H1 (cell line): ENCODE measurements at regions not wholly inside any gene's neighbourhood (a gene's known extent, or its start where the extent isn't known, plus 50 kb on each side); places are given as distances from the start of the nearest gene placed in this dataset.

Experiments
- CTCF ChIA-PET: fragments of 300-600 bp; sonication (Branson Sonifier 250); formaldehyde crosslinking; loops from one replicate; lab custom pipeline; 2021; ENCODE audit not compliant: partially characterized antibody; lab: Charles Lee
- POLR2A ChIA-PET: fragments of 300-600 bp; sonication (Branson Sonifier 250); formaldehyde crosslinking; loops from one replicate; lab custom pipeline; 2021; ENCODE audit warnings: inconsistent platforms; ENCODE audit not compliant: partially characterized antibody; lab: Charles Lee
- DNase-seq, 2 experiments: peaks; one replicate each; pipeline versions ENCODE4 v3.0.0 to v3.0.0-alpha.2; 2010 to 2022; ENCODE audit warnings: low spot score in 2 of 2, low read depth in 1 of 2, mixed read lengths in 1 of 2
- FAIRE-seq: peaks from 2 replicates; lab custom pipeline; 2011; peaks lifted over from hg19 to GRCh38; lab: Jason Lieb, UNC
- H2AFZ ChIP-seq: 2 replicates; pipeline ENCODE4 v1.8.1; 2012; ENCODE audit warnings: low read length, inconsistent platforms
- H2AK5ac ChIP-seq: 2 replicates; pipeline ENCODE4 v1.6.1; 2013; ENCODE audit warnings: low read depth, low read length
- H2BK120ac ChIP-seq: replicated peaks from 2 replicates; pipeline ENCODE3; 2013; ENCODE audit warnings: low read depth, low read length, inconsistent platforms
- H2BK12ac ChIP-seq: 2 replicates; pipeline ENCODE4 v1.6.1; 2013; ENCODE audit warnings: low read depth, low read length
- H2BK15ac ChIP-seq: 2 replicates; pipeline ENCODE4 v1.6.1; 2013; ENCODE audit warnings: low read length
- H2BK20ac ChIP-seq: 2 replicates; pipeline ENCODE4 v1.6.1; 2013; ENCODE audit warnings: low read length
- H2BK5ac ChIP-seq: 2 replicates; pipeline ENCODE4 v1.6.1; 2013; ENCODE audit warnings: low read depth, low read length
- H3K14ac ChIP-seq: 2 replicates; pipeline ENCODE4 v1.6.1; 2013; ENCODE audit warnings: inconsistent platforms; ENCODE audit not compliant: insufficient read length
- H3K18ac ChIP-seq: 2 replicates; pipeline ENCODE4 v1.6.1; 2013; ENCODE audit warnings: low read length; ENCODE audit errors: extremely low read depth
- H3K23ac ChIP-seq: 2 replicates; pipeline ENCODE4 v1.6.1; 2013; ENCODE audit warnings: inconsistent platforms; ENCODE audit not compliant: insufficient read length
- H3K23me2 ChIP-seq: 2 replicates; pipeline ENCODE4 v1.6.1; 2013; ENCODE audit warnings: low read depth, low read length
- H3K27ac ChIP-seq: 2 replicates; pipeline ENCODE4 v1.6.1; 2011; ENCODE audit warnings: low read depth, low read length, inconsistent platforms
- H3K27me3 ChIP-seq, 4 experiments: replicated peaks in 1 of 4; 1 replicate in 1 of 4; 2 replicates in 3 of 4; pipeline versions ENCODE4 v1.6.1 to v1.8.1; 2011 to 2013; ENCODE audit warnings: low read length in 3 of 4, mild to moderate bottlenecking in 3 of 4, inconsistent platforms in 2 of 4, mixed read lengths in 2 of 4, moderate library complexity in 1 of 4; ENCODE audit not compliant: control insufficient read depth in 3 of 4, insufficient read depth in 3 of 4; ENCODE audit errors: extremely low read depth in 1 of 4
- H3K36me3 ChIP-seq, 4 experiments: 2 replicates each; pipeline versions ENCODE4 v1.6.1 to v1.8.1; 2011 to 2013; ENCODE audit warnings: mild to moderate bottlenecking in 4 of 4, low read length in 3 of 4, moderate library complexity in 2 of 4, control low read depth in 1 of 4, inconsistent platforms in 1 of 4; ENCODE audit not compliant: insufficient read depth in 4 of 4, control insufficient read depth in 2 of 4
- H3K4ac ChIP-seq: replicated peaks from 2 replicates; pipeline ENCODE3; 2013; ENCODE audit warnings: low read length, low read depth, mixed read lengths, inconsistent platforms; ENCODE audit not compliant: insufficient read length
- H3K4me1 ChIP-seq, 4 experiments: replicated peaks in 1 of 4; 1 replicate in 1 of 4; 2 replicates in 3 of 4; pipeline versions ENCODE4 v1.6.1 to v1.8.1; 2011 to 2013; ENCODE audit warnings: low read length in 3 of 4, inconsistent platforms in 2 of 4, mixed read lengths in 1 of 4; ENCODE audit not compliant: insufficient read depth in 4 of 4, control insufficient read depth in 3 of 4
- H3K4me2 ChIP-seq, 2 experiments: 2 replicates each; pipeline versions ENCODE4 v1.6.1 to v1.8.1; 2011 to 2013; ENCODE audit warnings: low read depth in 2 of 2, low read length in 2 of 2, control low read depth in 1 of 2, inconsistent platforms in 1 of 2, mild to moderate bottlenecking in 1 of 2; ENCODE audit not compliant: insufficient read depth in 1 of 2
- H3K4me3 ChIP-seq, 4 experiments: fragments of 200-600, 300-600 bp in 1 of 4; sonication (generic), shearing (Covaris generic), sonication (Bioruptor Twin) in 1 of 4; 2 replicates each; pipeline versions ENCODE4 v1.5.1 to v1.8.1; 2011 to 2016; ENCODE audit warnings: low read length in 4 of 4, low read depth in 3 of 4, control low read depth in 2 of 4, inconsistent platforms in 2 of 4, mild to moderate bottlenecking in 2 of 4, mixed read lengths in 1 of 4, moderate library complexity in 1 of 4; ENCODE audit not compliant: insufficient read depth in 2 of 4; ENCODE audit errors: extremely low read depth in 1 of 4
- H3K56ac ChIP-seq: replicated peaks from 2 replicates; pipeline ENCODE3; 2013; ENCODE audit warnings: low read depth, mild to moderate bottlenecking, mixed read lengths, low read length, inconsistent platforms; ENCODE audit not compliant: insufficient read length
- H3K79me1 ChIP-seq: 2 replicates; pipeline ENCODE4 v1.6.1; 2013; ENCODE audit warnings: low read depth, low read length, control low read depth
- H3K79me2 ChIP-seq, 2 experiments: 2 replicates each; pipeline versions ENCODE4 v1.6.1 to v1.8.1; 2012 to 2013; ENCODE audit warnings: low read length in 2 of 2, mild to moderate bottlenecking in 2 of 2, inconsistent platforms in 1 of 2; ENCODE audit not compliant: insufficient read depth in 2 of 2, control insufficient read depth in 1 of 2
- H3K9ac ChIP-seq, 4 experiments: replicated peaks in 1 of 4; 1 replicate in 1 of 4; 2 replicates in 3 of 4; pipeline versions ENCODE4 v1.6.1 to v1.8.1; 2011 to 2013; ENCODE audit warnings: low read depth in 3 of 4, low read length in 3 of 4, control low read depth in 2 of 4, mild to moderate bottlenecking in 2 of 4, moderate library complexity in 2 of 4, inconsistent platforms in 1 of 4; ENCODE audit errors: extremely low read depth in 1 of 4
- H3K9me3 ChIP-seq, 2 experiments: 2 replicates each; pipeline versions ENCODE4 v1.6.1 to v1.8.1; 2012 to 2013; ENCODE audit warnings: mild to moderate bottlenecking in 2 of 2, moderate library complexity in 2 of 2, control low read depth in 1 of 2, inconsistent platforms in 1 of 2, low read depth in 1 of 2, low read length in 1 of 2, mixed read lengths in 1 of 2; ENCODE audit not compliant: insufficient read depth in 2 of 2
- H4K20me1 ChIP-seq, 2 experiments: replicated peaks in 1 of 2; 2 replicates each; pipeline versions ENCODE3 to v1.8.1; 2011 to 2013; ENCODE audit warnings: inconsistent platforms in 2 of 2, low read length in 2 of 2, mild to moderate bottlenecking in 1 of 2; ENCODE audit not compliant: insufficient read depth in 2 of 2, control insufficient read depth in 1 of 2
- H4K5ac ChIP-seq: 2 replicates; pipeline ENCODE4 v1.6.1; 2013; ENCODE audit warnings: low read length, low read depth, mixed read lengths, inconsistent platforms; ENCODE audit not compliant: insufficient read length
- H4K8ac ChIP-seq: 2 replicates; pipeline ENCODE4 v1.8.0; 2013; ENCODE audit warnings: mild to moderate bottlenecking, moderate library complexity, low read length, inconsistent platforms; ENCODE audit not compliant: insufficient read depth; ENCODE audit errors: extremely low read depth
- H4K91ac ChIP-seq: replicated peaks from 2 replicates; pipeline ENCODE3; 2013; ENCODE audit warnings: low read length, mixed read lengths, inconsistent platforms; ENCODE audit not compliant: insufficient read length
- BCL11A ChIP-seq, 2 experiments: IDR thresholded peaks; one replicate each; pipeline ENCODE4 v1.6.1; 2011; ENCODE audit warnings: low read depth in 2 of 2, low read length in 2 of 2, mild to moderate bottlenecking in 2 of 2
- CHD1 ChIP-seq: IDR thresholded peaks from 2 replicates; pipeline ENCODE4 v1.6.1; 2012; ENCODE audit warnings: low read depth, low read length, improper control_type of control experiment
- CTBP2 ChIP-seq: IDR thresholded peaks from 2 replicates; pipeline ENCODE4 v1.7.0; 2011; ENCODE audit warnings: borderline replicate concordance, mild to moderate bottlenecking, moderate library complexity, mixed read lengths, low read length; ENCODE audit not compliant: insufficient read depth, insufficient read length
- HDAC2 ChIP-seq, 2 experiments: fragments of 300-600 bp in 1 of 2; sonication (generic) in 1 of 2; IDR thresholded peaks; 2 replicates each; pipeline ENCODE4 v1.6.1; 2011 to 2012; ENCODE audit warnings: low read depth in 2 of 2, low read length in 2 of 2, mild to moderate bottlenecking in 2 of 2, moderate library complexity in 2 of 2, borderline replicate concordance in 1 of 2, inconsistent platforms in 1 of 2
- MAFK ChIP-seq: IDR thresholded peaks from 2 replicates; pipeline ENCODE4 v1.6.1; 2012; ENCODE audit warnings: low read depth, mild to moderate bottlenecking, improper control_type of control experiment, low read length
- RFX5 ChIP-seq: IDR thresholded peaks from 2 replicates; pipeline ENCODE4 v1.6.1; 2011; ENCODE audit warnings: low read depth, low read length, improper control_type of control experiment, borderline replicate concordance
- SP2 ChIP-seq: IDR thresholded peaks from 2 replicates; pipeline ENCODE4 v1.6.1; 2012; ENCODE audit warnings: mild to moderate bottlenecking, low read length, inconsistent platforms
- TEAD4 ChIP-seq: IDR thresholded peaks from 2 replicates; pipeline ENCODE4 v1.6.1; 2012; ENCODE audit warnings: low read depth, low read length, inconsistent platforms, mixed read lengths
- WGBS, 2 experiments: shearing (Covaris generic) in 1 of 2; methylation state at CpG; one replicate each; pipeline versions ENCODE4 v1.1.6 to v1.1.7; 2013 to 2015; ENCODE audit warnings: low lambda C conversion rate in 2 of 2, mixed read lengths in 2 of 2, inconsistent platforms in 1 of 2, low coverage in 1 of 2, missing lambda C conversion rate in 1 of 2; ENCODE audit not compliant: insufficient replicate concordance in 2 of 2, insufficient coverage in 1 of 2, insufficient read length in 1 of 2; ENCODE audit errors: extremely low coverage in 1 of 2, missing lambda C conversion rate in 1 of 2; 5-methylcytosine and 5-hydroxymethylcytosine counted together

DNA sequence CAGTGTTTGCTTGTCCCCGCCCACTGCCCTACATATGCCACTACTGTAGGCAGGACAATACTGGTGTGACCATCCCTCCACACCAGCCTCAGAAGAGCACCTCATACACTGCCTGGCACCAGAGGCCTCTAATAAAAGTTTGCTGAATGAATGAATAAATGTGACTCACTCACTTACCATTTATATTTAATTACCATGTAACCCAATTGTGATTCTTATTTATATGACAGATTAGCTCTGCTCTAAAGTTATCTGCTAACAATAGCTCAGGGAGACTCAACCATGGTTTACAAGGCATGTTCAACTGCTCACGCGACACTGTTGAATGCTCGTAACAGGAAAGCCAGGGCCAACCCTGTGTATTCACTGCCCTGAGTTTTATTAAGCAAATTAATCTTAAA is 66.0 kb upstream of the DOCK9 start:
- no peak for TF ChIP-seq BCL11A (IDR thresholded peaks at IDR 0.05; ENCODE audit: low read depth in 2 of 2, low read length in 2 of 2)
- TF ChIP-seq CTBP2 = no peak
- no peak for TF ChIP-seq MAFK
- no peak for TF ChIP-seq TEAD4
- TF ChIP-seq CHD1 = no peak
- TF ChIP-seq SP2 = no peak
- no peak for TF ChIP-seq RFX5
- no peak for TF ChIP-seq HDAC2 (IDR thresholded peaks at IDR 0.05; ENCODE audit: borderline replicate concordance in 1 of 2, low read depth in 2 of 2, low read length in 2 of 2)
- no peak overlapping the region for H3K56ac ChIP-seq
- H2BK20ac ChIP-seq = no peak overlapping the region
- ChIA-PET POLR2A (interaction anchor here (1.0 to 1.4 kb wide), 2 partner anchors 21 to 42 kb away, joined by 3 read pairs; no protein-coding TSS in a partner anchor), CTCF (interaction anchor here (0.5 to 2.5 kb wide), 7 partner anchors 10 to 204 kb away, joined by 3 to 12 read pairs (median 3); no protein-coding TSS in a partner anchor)
- no peak overlapping the region for H2AK5ac ChIP-seq
- no peak overlapping the region for H3K4ac ChIP-seq
- H3K4me2 ChIP-seq = no peak overlapping the region
- no peak overlapping the region for H3K4me3 ChIP-seq
- no peak overlapping the region for H4K8ac ChIP-seq
- no peak overlapping the region for H3K9ac ChIP-seq
- H4K91ac ChIP-seq = no peak overlapping the region
- H3K23me2 ChIP-seq = no peaks in the 10 kb centered on the region
- no peak overlapping the region for H3K14ac ChIP-seq
- no peak overlapping the region for H2BK15ac ChIP-seq
- FAIRE-seq (no peak), DNase-seq (no peak)
- H2BK12ac ChIP-seq = no peak overlapping the region
- H3K79me2 ChIP-seq = no peaks in the 10 kb centered on the region
- H3K23ac ChIP-seq = no peak overlapping the region
- peaks cover 0 to 4% (median 0%) of the 10 kb centered on the region in 4 experiments; a peak in 1 of 7 replicates for H3K4me1 ChIP-seq
- no peaks in the 10 kb centered on the region for H3K36me3 ChIP-seq
- WGBS, 2 experiments = 93% methylated on average over 4 of the region's 4 CpGs; no CpG with 5 or more reads in 1 of the 2 experiments
- H4K20me1 ChIP-seq = no peaks in the 10 kb centered on the region
- no peak overlapping the region for H2BK5ac ChIP-seq
- no peaks in the 10 kb centered on the region for H3K9me3 ChIP-seq
- H3K79me1 ChIP-seq = no peaks in the 10 kb centered on the region; the same call in 1 of the 2 replicates
- no peak overlapping the region for H3K18ac ChIP-seq
- no peak overlapping the region for H4K5ac ChIP-seq
- no peaks in the 10 kb centered on the region for H3K27me3 ChIP-seq
- no peak overlapping the region for H2BK120ac ChIP-seq
- H2AFZ ChIP-seq = no peak overlapping the region
- no peak overlapping the region for H3K27ac ChIP-seq
